Smooth muscle cell (in vitro differentiated cells): ENCODE measurements at regions not wholly inside any gene's neighbourhood (a gene's known extent, or its start where the extent isn't known, plus 50 kb on each side); places are given as distances from the start of the nearest gene placed in this dataset.
"Not testable (repeated sequence)": the region's sequence is repeated elsewhere in the genome, so short reads cannot be mapped to it uniquely, and the experiment has no call there.

Experiments used
- DNase-seq: peaks from one replicate; lab custom pipeline; 2025; ENCODE audit not compliant: unreplicated experiment; lab: John Stamatoyannopoulos, UW
- H2AFZ ChIP-seq: fragments of 200-600 bp; sonication (generic); 2 replicates; pipeline ENCODE4 v1.6.0; 2016; ENCODE audit warnings: antibody characterized with exemption, low read depth, mild to moderate bottlenecking
- H3F3A ChIP-seq: fragments of 200-600 bp; sonication (generic); 2 replicates; pipeline ENCODE4 v1.6.0; 2017; ENCODE audit warnings: antibody characterized with exemption, low read depth
- H3K27ac ChIP-seq: fragments of 200-600 bp; sonication (generic); 2 replicates; pipeline ENCODE4 v1.5.1; 2016; ENCODE audit warnings: low read depth, mild to moderate bottlenecking
- H3K27me3 ChIP-seq: fragments of 200-600 bp; sonication (generic); 2 replicates; pipeline ENCODE4 v1.6.1; 2016; ENCODE audit warnings: low read depth, mild to moderate bottlenecking
- H3K36me3 ChIP-seq: fragments of 200-600 bp; sonication (generic); 2 replicates; pipeline ENCODE4 v1.5.1; 2016; ENCODE audit warnings: low read depth
- H3K4me1 ChIP-seq: fragments of 200-600 bp; sonication (generic); 2 replicates; pipeline ENCODE4 v1.5.1; 2016; ENCODE audit warnings: low read depth
- H3K4me2 ChIP-seq: fragments of 200-600 bp; sonication (generic); 2 replicates; pipeline ENCODE4 v1.6.0; 2016; ENCODE audit warnings: mild to moderate bottlenecking
- H3K4me3 ChIP-seq: fragments of 200-600 bp; sonication (generic); 2 replicates; pipeline ENCODE4 v1.5.1; 2016; ENCODE audit warnings: mild to moderate bottlenecking
- H3K79me2 ChIP-seq: fragments of 200-600 bp; sonication (generic); 2 replicates; pipeline ENCODE4 v1.6.0; 2016; ENCODE audit warnings: low read depth, mild to moderate bottlenecking
- H3K9ac ChIP-seq: fragments of 200-600 bp; sonication (generic); 2 replicates; pipeline ENCODE4 v1.6.0; 2016; ENCODE audit warnings: low read depth
- H3K9me3 ChIP-seq: fragments of 200-600 bp; sonication (generic); replicated peaks from 2 replicates; pipeline ENCODE4 v1.5.1; 2016; ENCODE audit warnings: low read depth
- H4K20me1 ChIP-seq: fragments of 200-600 bp; sonication (generic); 2 replicates; pipeline ENCODE4 v1.6.0; 2016; ENCODE audit warnings: low read depth
- WGBS: methylation state at CpG from one replicate; pipeline ENCODE4 v1.1.7; 2016; ENCODE audit warnings: low lambda C conversion rate; 5-methylcytosine and 5-hydroxymethylcytosine counted together
- TF ChIP-seq, protein P1 (sequence below): fragments of 200-600 bp; sonication (generic); IDR thresholded peaks from 2 replicates; pipeline ENCODE4 v1.5.1; 2017; ENCODE audit warnings: borderline replicate concordance, mild to moderate bottlenecking, antibody characterized with exemption; ENCODE audit not compliant: insufficient read depth, poor library complexity, severe bottlenecking

DNA sequence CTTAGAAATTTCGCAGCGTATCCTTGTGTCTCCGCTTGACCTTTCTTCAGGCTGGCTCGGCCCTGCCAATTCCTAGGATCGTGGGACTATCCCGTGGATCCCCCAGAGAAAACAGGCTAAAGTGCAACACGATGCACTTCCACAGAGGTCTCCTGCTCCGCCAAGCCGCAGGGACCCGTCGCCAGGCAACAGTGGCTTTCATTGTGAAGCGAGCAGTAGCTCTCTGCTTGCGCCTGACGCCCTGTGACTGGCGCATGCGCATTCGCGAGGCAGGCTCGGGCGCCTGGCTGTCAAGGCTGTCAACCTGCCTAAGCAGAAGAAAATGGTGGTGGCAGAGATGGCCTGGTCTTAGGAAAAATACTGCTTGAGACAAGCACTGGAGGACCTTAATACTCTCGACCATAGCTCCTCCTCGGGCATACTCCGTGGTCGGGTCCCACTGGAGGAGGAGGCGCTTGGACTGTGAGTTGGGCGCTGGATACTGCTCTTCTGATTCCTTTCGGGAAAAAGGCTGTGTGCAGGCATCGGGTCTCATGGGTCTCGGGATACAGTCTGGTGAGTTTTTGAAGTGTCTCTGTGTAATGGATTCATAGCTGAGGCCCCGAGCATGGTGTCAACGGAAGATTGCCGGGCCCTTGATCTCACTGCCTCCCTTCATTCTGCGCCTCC lies 2336.1 kb downstream of the TP53TG3F start:
- H4K20me1 ChIP-seq = no peaks in the 10 kb centered on the region
- WGBS = 87% methylated on average over 33 of the region's 33 CpGs
- no peak overlapping the region for H2AFZ ChIP-seq
- no peak overlapping the region for H3K9ac ChIP-seq
- no peaks in the 10 kb centered on the region for H3K36me3 ChIP-seq
- H3K27ac ChIP-seq = no peak overlapping the region
- H3K4me3 ChIP-seq = no peak overlapping the region
- H3F3A ChIP-seq = no peaks in the 10 kb centered on the region
- peaks cover 6% of the 10 kb centered on the region for H3K9me3 ChIP-seq
- no peaks in the 10 kb centered on the region for H3K4me1 ChIP-seq
- no peak for DNase-seq
- H3K79me2 ChIP-seq = no peaks in the 10 kb centered on the region
- no peak overlapping the region for H3K4me2 ChIP-seq
- TF ChIP-seq, protein P1, sequence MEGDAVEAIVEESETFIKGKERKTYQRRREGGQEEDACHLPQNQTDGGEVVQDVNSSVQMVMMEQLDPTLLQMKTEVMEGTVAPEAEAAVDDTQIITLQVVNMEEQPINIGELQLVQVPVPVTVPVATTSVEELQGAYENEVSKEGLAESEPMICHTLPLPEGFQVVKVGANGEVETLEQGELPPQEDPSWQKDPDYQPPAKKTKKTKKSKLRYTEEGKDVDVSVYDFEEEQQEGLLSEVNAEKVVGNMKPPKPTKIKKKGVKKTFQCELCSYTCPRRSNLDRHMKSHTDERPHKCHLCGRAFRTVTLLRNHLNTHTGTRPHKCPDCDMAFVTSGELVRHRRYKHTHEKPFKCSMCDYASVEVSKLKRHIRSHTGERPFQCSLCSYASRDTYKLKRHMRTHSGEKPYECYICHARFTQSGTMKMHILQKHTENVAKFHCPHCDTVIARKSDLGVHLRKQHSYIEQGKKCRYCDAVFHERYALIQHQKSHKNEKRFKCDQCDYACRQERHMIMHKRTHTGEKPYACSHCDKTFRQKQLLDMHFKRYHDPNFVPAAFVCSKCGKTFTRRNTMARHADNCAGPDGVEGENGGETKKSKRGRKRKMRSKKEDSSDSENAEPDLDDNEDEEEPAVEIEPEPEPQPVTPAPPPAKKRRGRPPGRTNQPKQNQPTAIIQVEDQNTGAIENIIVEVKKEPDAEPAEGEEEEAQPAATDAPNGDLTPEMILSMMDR = no peak
- H3K27me3 ChIP-seq = no peaks in the 10 kb centered on the region

DNA sequence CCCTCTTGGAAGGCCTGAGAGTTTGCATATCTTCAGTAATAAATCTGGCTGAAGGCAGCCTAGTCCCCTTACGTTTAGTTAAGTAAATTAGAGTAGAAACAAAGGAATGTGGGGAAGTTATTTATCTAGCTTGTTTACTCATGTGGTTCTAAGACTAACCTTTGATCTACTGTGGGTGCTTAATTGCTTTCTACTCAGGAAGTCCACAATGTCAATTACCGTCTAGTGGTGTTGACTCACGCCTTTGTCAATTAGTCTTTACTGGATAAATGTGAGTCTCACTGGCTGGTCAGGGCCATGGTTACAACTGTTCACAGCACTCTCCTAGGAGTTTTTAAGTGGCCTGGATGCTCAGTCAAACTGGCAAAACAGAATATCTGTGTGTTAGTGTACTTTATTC lies 2338.4 kb downstream of the TP53TG3F start:
- Histone ChIP-seq H3K9me3 (peaks cover 6% of the 10 kb centered on the region), H3K27me3 (no peaks in the 10 kb centered on the region), H3K79me2 (no peaks in the 10 kb centered on the region), H3K36me3 (no peaks in the 10 kb centered on the region), H2AFZ (no peak overlapping the region), H3K9ac (no peak overlapping the region), H3K4me1 (no peaks in the 10 kb centered on the region), H3K4me3 (no peak overlapping the region), H3K4me2 (no peak overlapping the region), H3F3A (no peaks in the 10 kb centered on the region), H4K20me1 (no peaks in the 10 kb centered on the region), H3K27ac (no peak overlapping the region)
- DNase-seq = no peak
- 70% methylated on average over 3 of the region's 3 CpGs for WGBS
- TF ChIP-seq, protein P1 = no peak

DNA sequence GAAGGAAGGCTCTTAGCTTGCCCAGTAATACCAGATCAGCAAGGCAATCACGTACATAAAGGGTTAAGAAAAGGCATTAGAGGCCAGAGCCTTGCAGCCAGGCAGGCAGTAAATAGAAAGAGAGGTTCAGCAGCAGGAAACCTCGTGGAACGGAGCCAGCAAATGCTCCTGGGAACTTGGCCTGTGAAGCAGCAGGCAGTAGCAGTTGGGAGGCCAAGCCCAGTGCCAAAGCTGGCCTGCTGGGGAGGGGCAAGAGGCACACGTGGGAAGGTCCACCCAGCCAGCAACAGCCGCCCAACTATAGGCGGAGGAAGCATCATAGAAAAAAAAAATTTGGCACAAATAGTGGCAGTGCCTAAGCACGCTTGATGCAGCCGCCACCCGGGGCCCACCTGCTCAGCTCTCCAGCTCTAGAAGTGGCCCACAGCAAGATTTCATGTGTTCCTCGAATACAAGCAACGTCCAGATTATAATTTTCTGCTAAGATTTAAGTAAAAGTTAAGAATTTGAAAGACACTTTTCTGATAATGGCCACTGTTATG lies 2339.5 kb downstream of the TP53TG3F start:
- Histone ChIP-seq H3K4me1 (no peaks in the 10 kb centered on the region), H2AFZ (no peak overlapping the region), H3K27ac (no peak overlapping the region), H3K27me3 (no peaks in the 10 kb centered on the region), H3K36me3 (no peaks in the 10 kb centered on the region), H3K9ac (no peak overlapping the region), H4K20me1 (no peaks in the 10 kb centered on the region), H3K4me3 (no peak overlapping the region), H3K4me2 (no peak overlapping the region), H3K9me3 (peaks cover 6% of the 10 kb centered on the region), H3F3A (no peaks in the 10 kb centered on the region), H3K79me2 (no peaks in the 10 kb centered on the region)
- TF ChIP-seq, protein P1 = no peak
- WGBS = 55% methylated on average over 9 of the region's 11 CpGs
- DNase-seq = no peak

DNA sequence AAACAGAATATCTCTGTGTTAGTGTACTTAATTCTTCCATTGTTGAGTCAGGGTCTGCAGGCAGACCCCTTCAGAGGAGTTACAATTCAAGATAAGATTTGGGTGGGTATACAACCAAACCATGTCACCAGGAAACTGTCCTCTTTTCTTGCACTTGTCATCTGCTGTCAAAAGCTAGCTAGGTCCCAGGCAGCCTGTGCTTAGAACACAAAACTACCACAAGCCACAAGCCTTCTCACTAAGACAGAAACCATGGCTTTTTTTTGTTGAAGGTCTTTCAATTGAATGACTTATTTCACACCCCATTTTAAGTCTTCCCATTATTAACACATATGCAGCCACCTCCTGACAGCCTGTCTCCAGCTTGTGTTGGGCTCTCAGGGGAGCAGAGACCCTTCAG lies 2345.1 kb downstream of the TP53TG3F start:
- not testable (repeated sequence) for H3K4me2 ChIP-seq, H3F3A ChIP-seq, H3K27ac ChIP-seq, H3K27me3 ChIP-seq, H3K79me2 ChIP-seq, H3K36me3 ChIP-seq, H4K20me1 ChIP-seq, DNase-seq, H3K4me3 ChIP-seq, H2AFZ ChIP-seq, H3K9ac ChIP-seq, H3K4me1 ChIP-seq
- H3K9me3 ChIP-seq = peaks cover 12% of the 10 kb centered on the region
